H1 (cell line): ENCODE measurements at regions not wholly inside any gene's neighbourhood (a gene's known extent, or its start where the extent isn't known, plus 50 kb on each side); places are given as distances from the start of the nearest gene placed in this dataset.

ENCODE experiments used
- CTCF ChIA-PET: fragments of 300-600 bp; sonication (Branson Sonifier 250); formaldehyde crosslinking; loops from one replicate; lab custom pipeline; 2021; ENCODE audit not compliant: partially characterized antibody; lab: Charles Lee
- POLR2A ChIA-PET: fragments of 300-600 bp; sonication (Branson Sonifier 250); formaldehyde crosslinking; loops from one replicate; lab custom pipeline; 2021; ENCODE audit warnings: inconsistent platforms; ENCODE audit not compliant: partially characterized antibody; lab: Charles Lee
- DNase-seq, 2 experiments: peaks; one replicate each; pipeline versions ENCODE4 v3.0.0 to v3.0.0-alpha.2; 2010 to 2022; ENCODE audit warnings: low spot score in 2 of 2, low read depth in 1 of 2, mixed read lengths in 1 of 2
- FAIRE-seq: peaks from 2 replicates; lab custom pipeline; 2011; peaks lifted over from hg19 to GRCh38; lab: Jason Lieb, UNC
- H2AFZ ChIP-seq: 2 replicates; pipeline ENCODE4 v1.8.1; 2012; ENCODE audit warnings: low read length, inconsistent platforms
- H2AK5ac ChIP-seq: 2 replicates; pipeline ENCODE4 v1.6.1; 2013; ENCODE audit warnings: low read depth, low read length
- H2BK120ac ChIP-seq: replicated peaks from 2 replicates; pipeline ENCODE3; 2013; ENCODE audit warnings: low read depth, low read length, inconsistent platforms
- H2BK12ac ChIP-seq: 2 replicates; pipeline ENCODE4 v1.6.1; 2013; ENCODE audit warnings: low read depth, low read length
- H2BK15ac ChIP-seq: 2 replicates; pipeline ENCODE4 v1.6.1; 2013; ENCODE audit warnings: low read length
- H2BK20ac ChIP-seq: 2 replicates; pipeline ENCODE4 v1.6.1; 2013; ENCODE audit warnings: low read length
- H2BK5ac ChIP-seq: 2 replicates; pipeline ENCODE4 v1.6.1; 2013; ENCODE audit warnings: low read depth, low read length
- H3K14ac ChIP-seq: 2 replicates; pipeline ENCODE4 v1.6.1; 2013; ENCODE audit warnings: inconsistent platforms; ENCODE audit not compliant: insufficient read length
- H3K18ac ChIP-seq: 2 replicates; pipeline ENCODE4 v1.6.1; 2013; ENCODE audit warnings: low read length; ENCODE audit errors: extremely low read depth
- H3K23ac ChIP-seq: 2 replicates; pipeline ENCODE4 v1.6.1; 2013; ENCODE audit warnings: inconsistent platforms; ENCODE audit not compliant: insufficient read length
- H3K23me2 ChIP-seq: 2 replicates; pipeline ENCODE4 v1.6.1; 2013; ENCODE audit warnings: low read depth, low read length
- H3K27ac ChIP-seq: 2 replicates; pipeline ENCODE4 v1.6.1; 2011; ENCODE audit warnings: low read depth, low read length, inconsistent platforms
- H3K27me3 ChIP-seq, 4 experiments: replicated peaks in 1 of 4; 1 replicate in 1 of 4; 2 replicates in 3 of 4; pipeline versions ENCODE4 v1.6.1 to v1.8.1; 2011 to 2013; ENCODE audit warnings: low read length in 3 of 4, mild to moderate bottlenecking in 3 of 4, inconsistent platforms in 2 of 4, mixed read lengths in 2 of 4, moderate library complexity in 1 of 4; ENCODE audit not compliant: control insufficient read depth in 3 of 4, insufficient read depth in 3 of 4; ENCODE audit errors: extremely low read depth in 1 of 4
- H3K36me3 ChIP-seq, 4 experiments: 2 replicates each; pipeline versions ENCODE4 v1.6.1 to v1.8.1; 2011 to 2013; ENCODE audit warnings: mild to moderate bottlenecking in 4 of 4, low read length in 3 of 4, moderate library complexity in 2 of 4, control low read depth in 1 of 4, inconsistent platforms in 1 of 4; ENCODE audit not compliant: insufficient read depth in 4 of 4, control insufficient read depth in 2 of 4
- H3K4ac ChIP-seq: replicated peaks from 2 replicates; pipeline ENCODE3; 2013; ENCODE audit warnings: low read length, low read depth, mixed read lengths, inconsistent platforms; ENCODE audit not compliant: insufficient read length
- H3K4me1 ChIP-seq, 4 experiments: replicated peaks in 1 of 4; 1 replicate in 1 of 4; 2 replicates in 3 of 4; pipeline versions ENCODE4 v1.6.1 to v1.8.1; 2011 to 2013; ENCODE audit warnings: low read length in 3 of 4, inconsistent platforms in 2 of 4, mixed read lengths in 1 of 4; ENCODE audit not compliant: insufficient read depth in 4 of 4, control insufficient read depth in 3 of 4
- H3K4me2 ChIP-seq, 2 experiments: 2 replicates each; pipeline versions ENCODE4 v1.6.1 to v1.8.1; 2011 to 2013; ENCODE audit warnings: low read depth in 2 of 2, low read length in 2 of 2, control low read depth in 1 of 2, inconsistent platforms in 1 of 2, mild to moderate bottlenecking in 1 of 2; ENCODE audit not compliant: insufficient read depth in 1 of 2
- H3K4me3 ChIP-seq, 4 experiments: fragments of 200-600, 300-600 bp in 1 of 4; sonication (generic), shearing (Covaris generic), sonication (Bioruptor Twin) in 1 of 4; 2 replicates each; pipeline versions ENCODE4 v1.5.1 to v1.8.1; 2011 to 2016; ENCODE audit warnings: low read length in 4 of 4, low read depth in 3 of 4, control low read depth in 2 of 4, inconsistent platforms in 2 of 4, mild to moderate bottlenecking in 2 of 4, mixed read lengths in 1 of 4, moderate library complexity in 1 of 4; ENCODE audit not compliant: insufficient read depth in 2 of 4; ENCODE audit errors: extremely low read depth in 1 of 4
- H3K56ac ChIP-seq: replicated peaks from 2 replicates; pipeline ENCODE3; 2013; ENCODE audit warnings: low read depth, mild to moderate bottlenecking, mixed read lengths, low read length, inconsistent platforms; ENCODE audit not compliant: insufficient read length
- H3K79me1 ChIP-seq: 2 replicates; pipeline ENCODE4 v1.6.1; 2013; ENCODE audit warnings: low read depth, low read length, control low read depth
- H3K79me2 ChIP-seq, 2 experiments: 2 replicates each; pipeline versions ENCODE4 v1.6.1 to v1.8.1; 2012 to 2013; ENCODE audit warnings: low read length in 2 of 2, mild to moderate bottlenecking in 2 of 2, inconsistent platforms in 1 of 2; ENCODE audit not compliant: insufficient read depth in 2 of 2, control insufficient read depth in 1 of 2
- H3K9ac ChIP-seq, 4 experiments: replicated peaks in 1 of 4; 1 replicate in 1 of 4; 2 replicates in 3 of 4; pipeline versions ENCODE4 v1.6.1 to v1.8.1; 2011 to 2013; ENCODE audit warnings: low read depth in 3 of 4, low read length in 3 of 4, control low read depth in 2 of 4, mild to moderate bottlenecking in 2 of 4, moderate library complexity in 2 of 4, inconsistent platforms in 1 of 4; ENCODE audit errors: extremely low read depth in 1 of 4
- H3K9me3 ChIP-seq, 2 experiments: 2 replicates each; pipeline versions ENCODE4 v1.6.1 to v1.8.1; 2012 to 2013; ENCODE audit warnings: mild to moderate bottlenecking in 2 of 2, moderate library complexity in 2 of 2, control low read depth in 1 of 2, inconsistent platforms in 1 of 2, low read depth in 1 of 2, low read length in 1 of 2, mixed read lengths in 1 of 2; ENCODE audit not compliant: insufficient read depth in 2 of 2
- H4K20me1 ChIP-seq, 2 experiments: replicated peaks in 1 of 2; 2 replicates each; pipeline versions ENCODE3 to v1.8.1; 2011 to 2013; ENCODE audit warnings: inconsistent platforms in 2 of 2, low read length in 2 of 2, mild to moderate bottlenecking in 1 of 2; ENCODE audit not compliant: insufficient read depth in 2 of 2, control insufficient read depth in 1 of 2
- H4K5ac ChIP-seq: 2 replicates; pipeline ENCODE4 v1.6.1; 2013; ENCODE audit warnings: low read length, low read depth, mixed read lengths, inconsistent platforms; ENCODE audit not compliant: insufficient read length
- H4K8ac ChIP-seq: 2 replicates; pipeline ENCODE4 v1.8.0; 2013; ENCODE audit warnings: mild to moderate bottlenecking, moderate library complexity, low read length, inconsistent platforms; ENCODE audit not compliant: insufficient read depth; ENCODE audit errors: extremely low read depth
- H4K91ac ChIP-seq: replicated peaks from 2 replicates; pipeline ENCODE3; 2013; ENCODE audit warnings: low read length, mixed read lengths, inconsistent platforms; ENCODE audit not compliant: insufficient read length
- CHD1 ChIP-seq: IDR thresholded peaks from 2 replicates; pipeline ENCODE4 v1.6.1; 2012; ENCODE audit warnings: low read depth, low read length, improper control_type of control experiment
- FOSL1 ChIP-seq: IDR thresholded peaks from 2 replicates; pipeline ENCODE4 v1.6.1; 2011; ENCODE audit warnings: mild to moderate bottlenecking, low read depth, low read length, moderate library complexity; ENCODE audit not compliant: insufficient read depth
- HDAC6 ChIP-seq: IDR thresholded peaks from one replicate; pipeline ENCODE4 v1.7.1; 2012; ENCODE audit warnings: low read depth, mild to moderate bottlenecking, inconsistent platforms, low read length, moderate library complexity
- KDM5A ChIP-seq: fragments of 200-600 bp; IDR thresholded peaks from 2 replicates; pipeline ENCODE4 v1.7.1; 2012; ENCODE audit warnings: mild to moderate bottlenecking, low read length, inconsistent platforms, mixed read lengths
- PHF8 ChIP-seq: fragments of 200-600 bp; sonication (generic); conservative IDR thresholded peaks from 2 replicates; pipeline ENCODE4 v1.7.1; 2012; ENCODE audit warnings: low read depth, mild to moderate bottlenecking, inconsistent platforms, low read length, moderate library complexity
- POLR2A ChIP-seq, 2 experiments: IDR thresholded peaks; 1 replicate in 1 of 2; 2 replicates in 1 of 2; pipeline ENCODE4 v1.6.1; 2011; ENCODE audit warnings: low read depth in 2 of 2, low read length in 2 of 2, mild to moderate bottlenecking in 2 of 2; ENCODE audit errors: control extremely low read depth in 1 of 2
- RAD21 ChIP-seq, 2 experiments: IDR thresholded peaks in 1 of 2; conservative IDR thresholded peaks in 1 of 2; 2 replicates each; pipeline ENCODE4 v1.6.1; 2011; ENCODE audit warnings: low read depth in 2 of 2, low read length in 2 of 2, improper control_type of control experiment in 1 of 2, inconsistent platforms in 1 of 2, mild to moderate bottlenecking in 1 of 2, moderate library complexity in 1 of 2
- SP2 ChIP-seq: IDR thresholded peaks from 2 replicates; pipeline ENCODE4 v1.6.1; 2012; ENCODE audit warnings: mild to moderate bottlenecking, low read length, inconsistent platforms
- SP4 ChIP-seq: IDR thresholded peaks from 2 replicates; pipeline ENCODE4 v1.6.1; 2012; ENCODE audit warnings: low read length, inconsistent platforms
- WGBS, 2 experiments: shearing (Covaris generic) in 1 of 2; methylation state at CpG; one replicate each; pipeline versions ENCODE4 v1.1.6 to v1.1.7; 2013 to 2015; ENCODE audit warnings: low lambda C conversion rate in 2 of 2, mixed read lengths in 2 of 2, inconsistent platforms in 1 of 2, low coverage in 1 of 2, missing lambda C conversion rate in 1 of 2; ENCODE audit not compliant: insufficient replicate concordance in 2 of 2, insufficient coverage in 1 of 2, insufficient read length in 1 of 2; ENCODE audit errors: extremely low coverage in 1 of 2, missing lambda C conversion rate in 1 of 2; 5-methylcytosine and 5-hydroxymethylcytosine counted together

DNA sequence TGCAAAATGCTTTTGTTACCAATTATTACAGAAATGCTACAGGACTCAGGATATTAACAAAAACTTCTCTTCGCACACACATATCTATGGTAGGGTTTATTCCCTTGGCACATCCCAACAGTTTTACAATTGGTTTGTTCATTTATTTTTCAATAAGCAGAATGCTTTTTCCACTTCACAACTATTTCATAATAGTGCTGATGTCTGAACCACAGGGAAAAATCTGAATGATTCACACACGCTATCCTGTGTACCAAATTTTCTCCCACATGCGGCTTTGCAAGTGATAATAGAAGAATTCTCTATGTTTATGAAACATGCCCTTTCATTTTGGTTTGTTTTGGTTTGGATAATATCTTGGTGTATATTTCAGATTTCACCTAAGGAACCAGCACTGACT lies 725.7 kb upstream of the TENM3 start:
- H4K5ac ChIP-seq, result no peak overlapping the region
- H4K91ac ChIP-seq, result no peak overlapping the region
- no peak overlapping the region for H2BK15ac ChIP-seq
- H4K20me1 ChIP-seq, result no peaks in the 10 kb centered on the region
- no peak overlapping the region for H2BK20ac ChIP-seq
- FAIRE-seq (no peak), DNase-seq (no peak)
- no peak overlapping the region for H3K14ac ChIP-seq
- H2BK5ac ChIP-seq, result no peak overlapping the region
- H3K27ac ChIP-seq, result no peak overlapping the region
- no peaks in the 10 kb centered on the region for H3K4me1 ChIP-seq
- H4K8ac ChIP-seq, result no peak overlapping the region
- no peak overlapping the region for H3K56ac ChIP-seq
- no peaks in the 10 kb centered on the region for H3K9me3 ChIP-seq
- no peak overlapping the region for H3K23ac ChIP-seq
- no peak overlapping the region for H3K4me3 ChIP-seq
- H3K23me2 ChIP-seq, result no peaks in the 10 kb centered on the region
- H2BK120ac ChIP-seq, result no peak overlapping the region
- no peak overlapping the region for H2AK5ac ChIP-seq
- H3K79me2 ChIP-seq, result no peaks in the 10 kb centered on the region
- no peak overlapping the region for H3K4me2 ChIP-seq
- WGBS, 2 experiments, result 97% methylated on average over 3 of the region's 3 CpGs; no CpG with 5 or more reads in 1 of the 2 experiments
- H3K9ac ChIP-seq, result no peak overlapping the region
- no peaks in the 10 kb centered on the region for H3K36me3 ChIP-seq
- CTCF ChIA-PET, result interaction anchor here (1.1 to 4.5 kb wide), 2 partner anchors 9 to 11 kb away, joined by 4 to 13 read pairs; no protein-coding TSS in a partner anchor
- H3K18ac ChIP-seq, result no peak overlapping the region
- POLR2A ChIA-PET, result no interaction called here
- no peaks in the 10 kb centered on the region for H3K27me3 ChIP-seq
- H2AFZ ChIP-seq, result no peak overlapping the region
- no peaks in the 10 kb centered on the region for H3K79me1 ChIP-seq
- no peak overlapping the region for H2BK12ac ChIP-seq
- H3K4ac ChIP-seq, result no peak overlapping the region
- TF ChIP-seq SP4 (no peak), CHD1 (no peak), POLR2A (IDR thresholded peaks at IDR 0.05; ENCODE audit: control extremely low read depth in 1 of 2, low read depth in 2 of 2, low read length in 2 of 2) (no peak), PHF8 (no peak), RAD21 (IDR thresholded peaks at IDR 0.05 in 1 of 2, conservative IDR thresholded peaks at IDR 0.05 in 1 of 2; ENCODE audit: low read depth in 2 of 2, low read length in 2 of 2) (no peak), SP2 (no peak), KDM5A (no peak), HDAC6 (no peak), FOSL1 (no peak)
